ENCODE measurements at regions not wholly inside any gene's neighbourhood (a gene's known extent, or its start where the extent isn't known, plus 50 kb on each side); places are given as distances from the start of the nearest gene placed in this dataset.

GRCh38 chr7:22911889-22912288, 89.2 kb upstream of the TOMM7 start:
- no peak overlapping the region for H3K4me3 ChIP-seq
- TF ChIP-seq CTCF (IDR thresholded peaks at IDR 0.05) = no peak
- DNase-seq (ENCODE audit: low spot score) = no peak
- no peaks in the 10 kb centered on the region for H3K36me3 ChIP-seq
- no peak overlapping the region for H3K27ac ChIP-seq
- no peaks in the 10 kb centered on the region for H3K9me3 ChIP-seq
- peaks cover 0 to 30% of the 10 kb centered on the region in 2 donors for H3K4me1 ChIP-seq
- H3K27me3 ChIP-seq = no peaks in the 10 kb centered on the region

- DNase-seq (ENCODE audit: low spot score) = no peak
- H3K4me3 ChIP-seq = no peak overlapping the region
- no peaks in the 10 kb centered on the region for H3K27me3 ChIP-seq
- no peak overlapping the region for H3K27ac ChIP-seq
- no peaks in the 10 kb centered on the region for H3K9me3 ChIP-seq
- H3K4me1 ChIP-seq = peaks cover 0 to 30% of the 10 kb centered on the region in 2 donors
- TF ChIP-seq CTCF (IDR thresholded peaks at IDR 0.05) = no peak
- H3K36me3 ChIP-seq = no peaks in the 10 kb centered on the region
Measured at GRCh38 chr7:22909917-22910316, 87.3 kb upstream of the TOMM7 start.

- peaks cover 0 to 30% of the 10 kb centered on the region in 2 donors for H3K4me1 ChIP-seq
- no peak for DNase-seq (ENCODE audit: low spot score)
- peak overlapping the region in 1 of 2 donors; percentile 1 for H3K27ac ChIP-seq
- H3K4me3 ChIP-seq = no peak overlapping the region
- H3K27me3 ChIP-seq = no peaks in the 10 kb centered on the region
- TF ChIP-seq CTCF (IDR thresholded peaks at IDR 0.05) = no peak
- no peaks in the 10 kb centered on the region for H3K9me3 ChIP-seq
- H3K36me3 ChIP-seq = no peaks in the 10 kb centered on the region
Measured at GRCh38 chr7:22907805-22908204, 85.2 kb upstream of the TOMM7 start.

- H3K9me3 ChIP-seq = no peaks in the 10 kb centered on the region
- no peaks in the 10 kb centered on the region for H3K36me3 ChIP-seq
- DNase-seq (ENCODE audit: low spot score) = no peak
- no peaks in the 10 kb centered on the region for H3K27me3 ChIP-seq
- H3K4me1 ChIP-seq = no peaks in the 10 kb centered on the region
- H3K27ac ChIP-seq = no peak overlapping the region
- no peak for TF ChIP-seq CTCF (IDR thresholded peaks at IDR 0.05)
- no peak overlapping the region for H3K4me3 ChIP-seq
Measured at GRCh38 chr7:22900784-22901183, 78.1 kb upstream of the TOMM7 start.

- Histone ChIP-seq H3K36me3 (no peaks in the 10 kb centered on the region), H3K27me3 (no peaks in the 10 kb centered on the region), H3K4me3 (no peak overlapping the region), H3K9me3 (no peaks in the 10 kb centered on the region), H3K4me1 (no peaks in the 10 kb centered on the region), H3K27ac (no peak overlapping the region)
- no peak for TF ChIP-seq CTCF (IDR thresholded peaks at IDR 0.05)
- no peak for DNase-seq (ENCODE audit: low spot score)
Measured at GRCh38 chr7:22900101-22900500, 77.5 kb upstream of the TOMM7 start.

GRCh38 chr7:22896917-22897316, 74.3 kb upstream of the TOMM7 start:
- Histone ChIP-seq H3K36me3 (no peaks in the 10 kb centered on the region), H3K4me1 (no peaks in the 10 kb centered on the region), H3K4me3 (no peak overlapping the region), H3K9me3 (no peaks in the 10 kb centered on the region), H3K27ac (no peak overlapping the region), H3K27me3 (no peaks in the 10 kb centered on the region)
- no peak for TF ChIP-seq CTCF (IDR thresholded peaks at IDR 0.05)
- DNase-seq (ENCODE audit: low spot score) = no peak
